Right cardiac atrium (tissue), 5 donors: ENCODE measurements at regions not wholly inside any gene's neighbourhood (a gene's known extent, or its start where the extent isn't known, plus 50 kb on each side); places are given as distances from the start of the nearest gene placed in this dataset.
"Not testable (repeated sequence)": the region's sequence is repeated elsewhere in the genome, so short reads cannot be mapped to it uniquely, and the experiment has no call there.

Experiments used
- ATAC-seq, 2 donors: fragments of 200-7000 bp; cut with Tn5 transposase; one replicate each; pipeline versions ENCODE4 v1.8.0 to v1.9.1; 2020; ENCODE audit warnings: moderate library complexity in 2 of 2, mild to moderate bottlenecking in 1 of 2
- DNase-seq, 3 donors: peaks; one replicate each; pipeline ENCODE4 v3.0.0-alpha.2; 2020
- H3K27ac ChIP-seq: one replicate; pipeline ENCODE4 v1.5.1; 2013; ENCODE audit warnings: mild to moderate bottlenecking, low read length, control low read depth, moderate library complexity
- H3K27me3 ChIP-seq: one replicate; pipeline ENCODE4 v1.6.1; 2013; ENCODE audit not compliant: control insufficient read depth, insufficient read depth
- H3K4me1 ChIP-seq: one replicate; pipeline ENCODE4 v1.6.1; 2013; ENCODE audit warnings: low read length; ENCODE audit not compliant: control insufficient read depth, insufficient read depth
- H3K4me3 ChIP-seq: one replicate; pipeline ENCODE4 v1.5.1; 2013; ENCODE audit warnings: low read length, control low read depth
- H3K9me3 ChIP-seq: one replicate; pipeline ENCODE4 v1.6.1; 2013; ENCODE audit warnings: low read length; ENCODE audit not compliant: control insufficient read depth
- WGBS: extraction: QIAGEN DNeasy Blood & Tissue Kit; methylation state at CpG from one replicate; pipeline ENCODE4 v1.1.7; 2013; 5-methylcytosine and 5-hydroxymethylcytosine counted together
- intact Hi-C, 4 donors: fragments of 100-400 bp; cut with DNase I; formaldehyde crosslinking; loops; one replicate each; pipeline versions ENCODE4 v1.11.0 to v1.14.0; 2022 to 2023
- donor health status: healthy with polysubstance abuse.
- donor health status: DM: no; HTN: yes; CAD: no.
- donor health status: DM: no; HTN: no; CAD: no.
- donor health status: DM: no; HTN: yes; CAD: no; lungs with severe emphysema.
- donor health status: DM: yes; HTN: yes; CAD: no.

DNA sequence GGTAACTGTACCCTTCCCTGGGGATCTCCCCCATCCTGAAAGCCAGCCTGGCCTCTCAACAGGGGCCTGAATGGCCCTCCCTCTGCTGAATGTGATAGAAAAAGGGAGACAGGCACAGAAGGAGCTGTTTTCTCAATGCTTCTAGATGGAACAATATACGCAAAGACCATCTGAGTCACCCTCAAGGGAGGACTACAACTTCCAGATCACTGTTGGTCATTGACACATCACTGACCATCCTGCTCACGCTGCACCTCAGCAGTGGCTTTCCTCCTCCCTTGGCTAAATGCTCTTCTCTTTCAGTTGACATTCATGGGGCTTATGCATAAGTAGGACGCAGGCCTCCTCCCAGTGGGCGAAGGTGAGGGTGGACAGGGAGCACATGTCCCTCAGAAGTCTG lies 112.2 kb upstream of the SHB start:
- H3K4me3 ChIP-seq, result no peak overlapping the region
- ATAC-seq (no peak), DNase-seq (no peak)
- WGBS, result 92% methylated on average over 4 of the region's 4 CpGs
- no peaks in the 10 kb centered on the region for H3K27me3 ChIP-seq
- H3K4me1 ChIP-seq, result no peaks in the 10 kb centered on the region
- intact Hi-C loops, result no loop called here
- no peak overlapping the region for H3K27ac ChIP-seq
- no peaks in the 10 kb centered on the region for H3K9me3 ChIP-seq

DNA sequence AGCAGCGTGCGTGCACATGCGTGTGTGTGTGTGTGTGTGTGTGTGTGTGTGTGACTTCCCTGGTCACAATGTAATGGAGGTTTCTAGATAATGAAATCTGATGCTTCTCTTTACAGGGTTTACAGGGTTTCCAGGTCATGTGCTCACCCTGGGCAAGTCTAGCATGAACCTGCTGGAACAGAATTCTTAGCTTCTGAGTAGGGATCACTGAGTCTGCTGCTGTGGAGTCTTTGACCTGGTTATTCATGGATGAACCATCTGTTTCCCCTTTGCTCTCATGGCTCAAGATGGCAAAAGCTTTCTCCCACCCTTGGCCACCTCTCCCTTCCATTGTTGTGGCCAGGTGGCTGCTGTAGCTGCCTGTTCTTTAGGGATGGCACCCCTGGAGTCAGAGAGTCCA lies 111.6 kb upstream of the SHB start:
- 99% methylated on average over 3 of the region's 3 CpGs for WGBS
- Histone ChIP-seq H3K9me3 (no peaks in the 10 kb centered on the region), H3K4me3 (no peak overlapping the region), H3K4me1 (no peaks in the 10 kb centered on the region), H3K27ac (no peak overlapping the region), H3K27me3 (no peaks in the 10 kb centered on the region)
- no peak for DNase-seq
- intact Hi-C loops, result no loop called here
- no peak for ATAC-seq

DNA sequence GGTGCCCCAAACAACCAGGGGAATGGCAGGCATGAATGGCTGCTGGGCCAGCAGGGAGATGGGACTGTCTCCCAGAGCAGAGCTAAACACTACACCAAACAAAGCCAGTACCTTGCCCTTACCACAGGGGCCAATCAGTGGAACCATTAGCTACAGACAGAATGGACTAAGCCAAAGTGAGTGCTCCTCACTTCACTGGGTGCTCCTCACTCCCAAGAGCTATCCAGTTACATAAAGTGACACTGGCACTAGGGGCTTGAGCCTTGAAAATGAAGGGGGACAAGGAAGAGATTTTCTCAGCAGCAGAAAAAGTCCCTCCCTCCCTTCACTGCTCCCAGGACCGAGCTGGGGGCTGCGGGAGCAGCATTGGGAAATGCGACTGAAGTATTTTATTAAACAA lies 110.9 kb upstream of the SHB start:
- Histone ChIP-seq H3K4me3 (no peak overlapping the region), H3K27me3 (no peaks in the 10 kb centered on the region), H3K4me1 (no peaks in the 10 kb centered on the region), H3K9me3 (no peaks in the 10 kb centered on the region), H3K27ac (no peak overlapping the region)
- ATAC-seq (no peak), DNase-seq (no peak)
- intact Hi-C loops, result no loop called here
- WGBS, result 92% methylated on average over 3 of the region's 3 CpGs

DNA sequence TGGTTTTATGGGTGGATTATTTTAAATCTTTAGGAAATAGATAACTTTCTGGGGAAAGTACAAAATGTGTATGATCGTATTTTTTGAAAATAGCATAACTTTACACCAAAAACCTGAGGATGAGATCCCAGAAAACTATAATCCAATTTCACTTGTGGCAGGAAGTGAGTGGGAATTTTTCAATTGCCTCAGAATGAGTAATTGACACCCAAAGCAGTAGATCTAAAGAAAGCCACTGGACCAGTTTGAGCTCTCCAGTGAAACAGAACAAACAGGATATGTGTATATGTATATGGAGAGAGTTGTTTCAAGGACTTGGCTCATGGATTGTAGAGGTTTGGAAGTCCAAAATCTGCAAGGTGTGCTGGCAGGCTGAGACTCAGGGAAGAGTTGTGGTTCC lies 109.2 kb upstream of the SHB start:
- ATAC-seq (no peak), DNase-seq (no peak)
- no peaks in the 10 kb centered on the region for H3K9me3 ChIP-seq
- no peaks in the 10 kb centered on the region for H3K27me3 ChIP-seq
- WGBS, result 68% methylated on average over 1 of the region's 1 CpG
- H3K4me3 ChIP-seq, result no peak overlapping the region
- no peaks in the 10 kb centered on the region for H3K4me1 ChIP-seq
- intact Hi-C loops, result no loop called here
- no peak overlapping the region for H3K27ac ChIP-seq

DNA sequence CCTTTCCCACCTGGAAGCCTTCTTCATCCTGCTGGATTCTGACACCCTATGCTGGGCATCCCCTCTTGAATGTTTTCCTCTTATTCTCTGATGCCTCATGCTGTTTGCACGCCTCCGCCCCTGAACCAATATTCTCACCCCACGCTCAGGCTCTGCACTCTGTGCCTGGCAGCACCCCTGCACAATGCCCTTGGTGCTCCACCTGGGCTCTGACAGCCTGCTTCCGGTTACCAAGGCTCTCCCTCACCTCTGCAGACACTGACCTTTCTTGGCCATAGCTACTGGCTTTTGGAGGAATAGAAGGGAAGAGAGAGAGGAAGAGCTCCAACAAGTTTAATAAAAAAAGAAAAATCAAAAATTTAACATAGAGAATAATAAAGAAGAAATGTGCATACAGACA lies 108.7 kb upstream of the SHB start:
- H3K27ac ChIP-seq, result no peak overlapping the region
- DNase-seq, result no peak
- H3K4me1 ChIP-seq, result no peaks in the 10 kb centered on the region
- ATAC-seq, result no peak
- WGBS, result 88% methylated on average over 4 of the region's 4 CpGs
- H3K27me3 ChIP-seq, result no peaks in the 10 kb centered on the region
- intact Hi-C loops, result no loop called here
- H3K4me3 ChIP-seq, result no peak overlapping the region
- H3K9me3 ChIP-seq, result no peaks in the 10 kb centered on the region

DNA sequence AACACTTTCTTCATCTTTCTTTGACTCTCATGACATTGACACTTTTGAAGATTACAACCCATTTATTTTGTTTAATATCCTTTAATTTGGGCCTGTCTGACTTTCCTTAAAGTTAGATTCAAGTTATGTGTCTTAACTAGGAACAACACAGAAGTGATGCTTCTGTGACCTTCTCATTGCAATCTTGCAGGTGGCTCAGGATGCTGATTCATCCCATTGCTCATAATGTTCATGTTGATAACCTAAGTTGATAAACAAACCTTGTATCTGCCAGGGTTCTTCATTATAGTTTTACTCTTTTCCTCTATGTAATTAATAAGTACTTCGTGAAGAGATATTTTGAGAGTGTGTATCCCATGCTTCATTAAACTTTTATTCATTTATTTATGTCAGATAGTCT lies 107.2 kb upstream of the SHB start:
- DNase-seq, result no peak
- 90% methylated on average over 1 of the region's 1 CpG for WGBS
- no peaks in the 10 kb centered on the region for H3K27me3 ChIP-seq
- no peak overlapping the region for H3K27ac ChIP-seq
- H3K9me3 ChIP-seq, result no peaks in the 10 kb centered on the region
- ATAC-seq, result no peak
- H3K4me3 ChIP-seq, result no peak overlapping the region
- intact Hi-C loops, result no loop called here
- H3K4me1 ChIP-seq, result no peaks in the 10 kb centered on the region

DNA sequence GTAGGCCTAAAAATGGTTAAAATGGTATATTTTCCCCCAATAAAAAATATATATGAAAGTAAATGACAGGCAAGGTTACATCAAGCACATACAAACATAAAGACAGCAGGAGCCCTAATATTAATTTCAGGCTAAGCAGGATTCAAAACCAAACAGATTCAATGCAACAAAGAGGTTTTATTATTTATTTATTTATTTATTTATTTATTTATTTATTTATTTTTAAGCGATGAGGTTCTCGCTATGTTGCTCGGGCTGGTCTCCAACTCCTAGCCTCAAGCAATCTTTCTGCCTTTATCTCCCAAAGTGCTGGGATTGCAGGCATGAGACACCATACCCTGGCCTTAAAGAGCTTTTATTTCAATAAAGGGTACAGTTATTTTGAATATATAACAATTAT lies 106.4 kb upstream of the SHB start:
- WGBS, result 94% methylated on average over 3 of the region's 3 CpGs
- no peak overlapping the region for H3K27ac ChIP-seq
- H3K9me3 ChIP-seq, result no peaks in the 10 kb centered on the region
- H3K27me3 ChIP-seq, result no peaks in the 10 kb centered on the region
- DNase-seq, result no peak
- H3K4me1 ChIP-seq, result no peaks in the 10 kb centered on the region
- H3K4me3 ChIP-seq, result no peak overlapping the region
- ATAC-seq, result no peak
- intact Hi-C loops, result no loop called here

DNA sequence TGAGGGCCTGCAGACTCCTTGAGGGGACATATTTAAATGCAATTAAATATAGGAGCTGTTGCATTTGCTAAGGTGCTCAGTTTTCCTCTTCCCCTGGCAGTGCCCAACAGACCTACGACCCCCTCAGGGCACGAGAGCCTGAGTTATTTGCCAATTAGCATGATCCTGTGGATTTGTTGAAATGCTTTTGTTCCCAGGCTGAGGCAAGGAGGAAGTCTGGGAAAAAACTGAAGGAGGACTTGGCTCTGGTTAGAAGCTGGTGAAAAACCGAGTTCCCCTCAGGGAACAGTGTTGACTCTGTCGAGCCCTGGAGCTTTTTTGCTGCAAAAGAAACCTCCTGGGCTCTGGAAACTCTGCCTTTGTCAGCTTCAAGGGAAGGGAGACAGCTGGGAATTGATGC lies 103.6 kb upstream of the SHB start:
- no peak overlapping the region for H3K27ac ChIP-seq
- ATAC-seq, result no peak
- WGBS, result 23% methylated on average over 4 of the region's 4 CpGs

DNA sequence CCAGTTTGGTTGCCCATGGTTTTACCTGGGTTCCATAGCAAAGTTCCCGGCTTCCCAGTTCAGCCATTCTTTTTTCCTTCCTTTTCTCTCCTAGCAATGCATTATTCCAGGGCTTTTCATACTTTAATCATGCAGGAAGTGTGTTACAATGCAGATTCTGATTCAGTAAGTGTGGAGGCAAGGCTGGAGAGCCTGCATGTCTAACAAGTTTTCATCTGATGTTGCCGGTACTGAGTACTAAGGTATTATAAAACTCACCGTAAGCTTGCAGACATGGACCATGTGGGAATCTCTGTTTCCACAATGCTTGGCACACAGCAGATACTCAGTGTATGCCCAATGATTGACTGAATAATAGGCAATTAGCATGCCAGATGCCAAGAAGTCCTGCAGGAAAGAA lies 102.9 kb upstream of the SHB start:
- Histone ChIP-seq H3K4me1 (no peaks in the 10 kb centered on the region), H3K27ac (no peak overlapping the region), H3K27me3 (no peaks in the 10 kb centered on the region), H3K9me3 (no peaks in the 10 kb centered on the region), H3K4me3 (no peak overlapping the region)
- intact Hi-C loops, result loop anchor here in 1 of 4 donors (5.0 kb wide), 1 partner anchor 260 kb away; no protein-coding TSS in a partner anchor
- WGBS, result 74% methylated on average over 3 of the region's 3 CpGs
- DNase-seq (no peak), ATAC-seq (no peak)

More for the DNA sequence above, 103.6 kb upstream of the SHB start:
- H3K4me1 ChIP-seq, result no peaks in the 10 kb centered on the region
- DNase-seq, result no peak
- intact Hi-C loops, result loop anchor here in 1 of 4 donors (5.0 kb wide), 1 partner anchor 260 kb away; no protein-coding TSS in a partner anchor
- no peaks in the 10 kb centered on the region for H3K9me3 ChIP-seq
- no peaks in the 10 kb centered on the region for H3K27me3 ChIP-seq
- no peak overlapping the region for H3K4me3 ChIP-seq

DNA sequence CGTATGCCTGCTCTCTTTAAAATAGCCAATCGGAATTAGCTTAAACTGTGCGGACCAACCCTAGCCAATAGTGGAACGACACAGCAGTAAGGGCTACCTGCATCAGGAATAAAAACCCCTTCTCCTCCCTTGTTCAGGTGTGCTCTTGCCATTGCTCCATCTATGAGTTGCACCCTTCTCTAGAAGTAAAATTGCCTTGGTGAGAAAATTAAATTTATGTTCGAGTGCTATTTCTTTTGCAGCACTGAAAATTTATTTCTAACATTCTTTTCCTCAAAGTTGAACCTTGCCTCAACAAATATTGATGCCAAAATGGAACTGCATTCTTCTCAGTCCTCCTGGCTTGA lies 102.5 kb upstream of the SHB start:
- no peak overlapping the region for H3K4me3 ChIP-seq
- no peak for DNase-seq
- intact Hi-C loops, result loop anchor here in 1 of 4 donors (5.0 kb wide), 1 partner anchor 259 kb away; no protein-coding TSS in a partner anchor
- no peaks in the 10 kb centered on the region for H3K9me3 ChIP-seq
- no peaks in the 10 kb centered on the region for H3K27me3 ChIP-seq
- no peak for ATAC-seq
- WGBS, result 93% methylated on average over 5 of the region's 5 CpGs
- no peaks in the 10 kb centered on the region for H3K4me1 ChIP-seq
- no peak overlapping the region for H3K27ac ChIP-seq

DNA sequence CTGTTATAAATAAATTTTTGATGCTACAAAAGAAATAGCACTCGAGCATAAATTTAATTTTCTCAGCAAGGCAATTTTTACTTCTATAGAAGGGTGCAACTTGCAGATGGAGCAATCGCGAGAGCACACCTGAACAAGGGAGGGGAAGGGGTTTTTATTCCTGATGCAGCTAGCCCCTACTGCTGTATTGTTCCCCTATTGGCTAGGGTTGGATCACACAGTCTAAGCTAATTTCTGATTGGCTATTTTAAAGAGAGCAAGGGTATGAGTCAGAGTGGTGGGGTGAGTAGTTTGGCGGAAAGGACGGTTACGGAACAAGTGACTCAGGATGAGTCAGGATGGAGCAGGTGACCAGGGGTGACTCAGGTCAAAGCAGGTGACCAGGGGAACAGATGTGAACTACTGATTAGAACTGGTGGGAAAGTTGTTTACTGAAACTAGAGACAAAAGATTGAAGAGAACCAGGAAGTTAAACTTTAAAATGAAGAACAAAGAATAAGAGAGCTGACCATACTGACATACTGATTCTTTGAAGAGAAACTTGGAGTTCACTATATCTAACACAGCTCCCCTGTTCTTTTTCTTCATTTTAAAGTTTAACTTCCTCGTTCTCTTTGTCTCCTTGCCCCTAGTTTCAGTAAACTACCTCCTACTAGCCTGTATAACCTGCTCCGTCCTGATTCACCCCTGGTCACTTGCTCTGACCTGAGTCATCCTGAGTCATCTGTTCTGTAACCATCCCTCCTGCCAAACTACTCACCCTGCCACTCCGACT lies 101.9 kb upstream of the SHB start:
- DNase-seq, H3K4me1 ChIP-seq, ATAC-seq, H3K27ac ChIP-seq, H3K9me3 ChIP-seq, H3K4me3 ChIP-seq, H3K27me3 ChIP-seq: not testable (repeated sequence)
- intact Hi-C loops, result loop anchor here in 1 of 4 donors (5.0 kb wide), 1 partner anchor 259 kb away; no protein-coding TSS in a partner anchor
- 92% methylated on average over 9 of the region's 9 CpGs for whole genome bisulfite sequencing

DNA sequence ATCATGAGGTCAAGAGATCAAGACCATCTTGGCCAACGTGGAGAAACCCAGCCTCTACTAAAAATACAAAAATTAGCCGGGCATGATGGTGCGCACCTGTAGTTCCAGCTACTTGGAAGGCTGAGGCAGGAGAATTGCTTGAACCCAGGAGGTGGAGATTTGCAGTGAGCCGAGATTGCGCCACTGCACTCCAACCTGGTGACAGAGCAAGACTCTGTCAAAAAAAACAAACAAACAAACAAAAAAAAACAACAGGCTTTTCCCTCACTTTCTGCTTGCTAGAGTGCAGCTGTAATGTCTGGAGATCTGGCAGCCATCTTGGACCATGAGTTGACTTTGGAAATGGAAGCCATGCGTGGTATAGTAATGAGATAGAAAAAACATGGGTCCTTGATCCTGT lies 101.1 kb upstream of the SHB start:
- not testable (repeated sequence) for H3K27me3 ChIP-seq, ATAC-seq, H3K9me3 ChIP-seq, H3K4me3 ChIP-seq, H3K27ac ChIP-seq, H3K4me1 ChIP-seq, DNase-seq
- 94% methylated on average over 6 of the region's 6 CpGs for WGBS
- intact Hi-C loops, result loop anchor here in 1 of 4 donors (5.0 kb wide), 1 partner anchor 258 kb away; no protein-coding TSS in a partner anchor
